ENCODE measurements at regions not wholly inside any gene's neighbourhood (a gene's known extent, or its start where the extent isn't known, plus 50 kb on each side); places are given as distances from the start of the nearest gene placed in this dataset.

DNA sequence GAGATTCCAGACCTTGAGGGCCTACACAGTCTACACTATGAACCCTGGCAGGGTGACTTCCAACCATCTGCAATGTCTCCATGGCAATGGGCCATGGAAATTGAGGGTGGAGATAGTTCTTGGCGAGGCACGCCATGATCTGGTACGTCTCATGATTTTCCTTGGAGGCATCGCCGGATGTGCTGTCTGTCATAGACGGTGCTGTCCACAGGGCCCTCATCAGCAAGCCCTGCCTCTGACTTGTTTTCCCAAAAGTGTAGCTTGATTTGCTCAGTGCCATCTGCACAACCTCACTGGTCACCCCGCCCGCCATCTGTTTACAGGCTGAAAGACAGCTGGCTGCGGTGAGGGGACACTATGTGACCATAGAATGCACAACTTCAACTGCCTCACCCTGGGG, 73.5 kb downstream of the BOD1 start:
- Histone ChIP-seq H4K91ac (ENCODE audit: low read depth, low read length, poor library complexity) (no peak overlapping the region), H2BK5ac (ENCODE audit: low read length) (no peak overlapping the region), H3K9ac (ENCODE audit: low read depth, low read length, poor library complexity) (no peak overlapping the region), H2BK12ac (ENCODE audit: low read length) (no peak overlapping the region), H4K8ac (ENCODE audit: low read depth, low read length) (no peak overlapping the region), H3K9me3 (replicated peaks in 1 of 2; ENCODE audit: control insufficient read depth in 2 of 2, insufficient read depth in 1 of 2, low read depth in 1 of 2, low read length in 2 of 2) (no peaks in the 10 kb centered on the region), H3K18ac (ENCODE audit: low read length) (peak overlapping the region; percentile 70), H2AK5ac (ENCODE audit: low read depth, low read length) (peak overlapping the region; percentile 6), H2BK120ac (ENCODE audit: low read depth, low read length) (no peak overlapping the region), H3K4me2 (ENCODE audit: insufficient read depth, low read length, poor library complexity, severe bottlenecking) (no peak overlapping the region), H3K4me1 (ENCODE audit: control insufficient read depth in 2 of 2, insufficient read depth in 1 of 2, low read depth in 1 of 2, low read length in 2 of 2) (peaks cover 0 to 7% of the 10 kb centered on the region in 2 donors), H3K14ac (ENCODE audit: low read length) (no peak overlapping the region), H3K27me3 (ENCODE audit: control insufficient read depth in 3 of 3, insufficient read depth in 3 of 3, low read depth in 1 of 3, low read length in 3 of 3) (no peaks in the 10 kb centered on the region), H3K4me3 (ENCODE audit: low read length in 2 of 2) (no peak overlapping the region), H3K27ac (replicated peaks; ENCODE audit: low read length) (no peak overlapping the region), H2BK15ac (ENCODE audit: low read length) (no peak overlapping the region), H3K23ac (ENCODE audit: low read depth, low read length, poor library complexity) (no peak overlapping the region), H2AFZ (ENCODE audit: low read length) (no peak overlapping the region), H3K36me3 (replicated peaks in 1 of 2; ENCODE audit: control insufficient read depth in 2 of 2, insufficient read depth in 2 of 2, low read length in 2 of 2) (no peaks in the 10 kb centered on the region), H3K79me1 (ENCODE audit: low read depth, low read length) (no peaks in the 10 kb centered on the region), H3K4ac (ENCODE audit: low read length) (no peak overlapping the region)
- DNase-seq (ENCODE audit: low spot score), result no peak
- WGBS, 2 donors (ENCODE audit: extremely low coverage in 2 of 2, insufficient read length in 2 of 2, insufficient replicate concordance in 1 of 2), result no CpG with 5 or more reads among the region's 9 CpGs

DNA sequence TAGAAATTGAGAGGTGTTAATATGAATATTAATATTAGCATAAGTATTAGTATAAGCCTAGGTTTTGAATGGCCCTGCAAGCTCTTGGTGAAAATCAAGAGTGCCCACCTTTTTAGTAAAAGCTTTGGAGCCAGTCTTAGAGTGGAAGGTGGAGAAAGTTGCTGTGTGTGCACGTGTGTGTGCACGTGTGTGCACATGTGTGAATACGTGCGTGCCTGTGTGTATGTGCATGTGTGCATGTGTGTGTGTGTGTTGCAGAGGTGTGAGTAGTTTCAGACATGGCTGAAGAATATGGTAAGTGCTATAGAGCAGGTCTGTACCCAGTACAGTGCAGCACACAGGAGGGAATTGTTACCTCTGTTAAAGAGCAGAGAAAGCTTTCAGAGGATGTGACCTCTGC, 74.3 kb downstream of the BOD1 start:
- H3K9me3 ChIP-seq (replicated peaks in 1 of 2; ENCODE audit: control insufficient read depth in 2 of 2, insufficient read depth in 1 of 2, low read depth in 1 of 2, low read length in 2 of 2), result no peaks in the 10 kb centered on the region
- H3K18ac ChIP-seq (ENCODE audit: low read length), result no peak overlapping the region
- H4K8ac ChIP-seq (ENCODE audit: low read depth, low read length), result no peak overlapping the region
- H3K27ac ChIP-seq (replicated peaks; ENCODE audit: low read length), result no peak overlapping the region
- no peak overlapping the region for H2BK15ac ChIP-seq (ENCODE audit: low read length)
- no peak overlapping the region for H2BK5ac ChIP-seq (ENCODE audit: low read length)
- H3K9ac ChIP-seq (ENCODE audit: low read depth, low read length, poor library complexity), result no peak overlapping the region
- no peak overlapping the region for H3K4ac ChIP-seq (ENCODE audit: low read length)
- H2BK120ac ChIP-seq (ENCODE audit: low read depth, low read length), result no peak overlapping the region
- DNase-seq (ENCODE audit: low spot score), result no peak
- H2AFZ ChIP-seq (ENCODE audit: low read length), result no peak overlapping the region
- H2BK12ac ChIP-seq (ENCODE audit: low read length), result no peak overlapping the region
- no CpG with 5 or more reads among the region's 4 CpGs for WGBS, 2 donors (ENCODE audit: extremely low coverage in 2 of 2, insufficient read length in 2 of 2, insufficient replicate concordance in 1 of 2)
- no peak overlapping the region for H3K4me2 ChIP-seq (ENCODE audit: insufficient read depth, low read length, poor library complexity, severe bottlenecking)
- no peak overlapping the region for H4K91ac ChIP-seq (ENCODE audit: low read depth, low read length, poor library complexity)
- no peaks in the 10 kb centered on the region for H3K27me3 ChIP-seq (ENCODE audit: control insufficient read depth in 3 of 3, insufficient read depth in 3 of 3, low read depth in 1 of 3, low read length in 3 of 3)
- no peak overlapping the region for H3K14ac ChIP-seq (ENCODE audit: low read length)
- H3K36me3 ChIP-seq (replicated peaks in 1 of 2; ENCODE audit: control insufficient read depth in 2 of 2, insufficient read depth in 2 of 2, low read length in 2 of 2), result no peaks in the 10 kb centered on the region
- no peaks in the 10 kb centered on the region for H3K79me1 ChIP-seq (ENCODE audit: low read depth, low read length)
- H3K4me1 ChIP-seq (ENCODE audit: control insufficient read depth in 2 of 2, insufficient read depth in 1 of 2, low read depth in 1 of 2, low read length in 2 of 2), result peaks cover 0 to 7% of the 10 kb centered on the region in 2 donors
- no peak overlapping the region for H3K23ac ChIP-seq (ENCODE audit: low read depth, low read length, poor library complexity)
- no peak overlapping the region for H2AK5ac ChIP-seq (ENCODE audit: low read depth, low read length)
- H3K4me3 ChIP-seq (ENCODE audit: low read length in 2 of 2), result no peak overlapping the region

DNA sequence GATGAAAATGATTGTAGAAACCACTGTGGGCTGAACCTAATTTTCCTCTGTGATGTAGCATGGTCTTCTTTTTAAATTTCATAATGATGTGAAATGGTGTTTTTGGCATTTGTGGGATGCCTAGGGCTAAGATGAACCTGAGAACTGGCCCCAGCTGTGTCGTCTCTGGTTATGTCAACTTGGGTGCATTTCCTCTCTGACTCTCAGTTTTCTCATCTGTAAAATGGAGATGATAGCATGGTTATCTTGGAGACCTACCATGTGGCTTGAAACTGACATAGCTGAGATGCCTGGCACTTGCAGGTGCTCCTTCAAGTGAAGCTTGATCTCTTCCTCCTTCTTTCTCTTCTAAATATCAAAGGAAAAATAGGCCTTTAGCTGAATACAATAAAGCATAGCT, 77.8 kb downstream of the BOD1 start:
- no peak for DNase-seq (ENCODE audit: low spot score)
- H4K8ac ChIP-seq (ENCODE audit: low read depth, low read length), result no peak overlapping the region
- no peaks in the 10 kb centered on the region for H3K79me1 ChIP-seq (ENCODE audit: low read depth, low read length)
- H2AK5ac ChIP-seq (ENCODE audit: low read depth, low read length), result no peak overlapping the region
- H2BK15ac ChIP-seq (ENCODE audit: low read length), result no peak overlapping the region
- no peak overlapping the region for H3K27ac ChIP-seq (replicated peaks; ENCODE audit: low read length)
- no peak overlapping the region for H3K4me2 ChIP-seq (ENCODE audit: insufficient read depth, low read length, poor library complexity, severe bottlenecking)
- H3K9me3 ChIP-seq (replicated peaks in 1 of 2; ENCODE audit: control insufficient read depth in 2 of 2, insufficient read depth in 1 of 2, low read depth in 1 of 2, low read length in 2 of 2), result peaks cover 0 to 2% of the 10 kb centered on the region in 2 donors
- no peak overlapping the region for H2BK5ac ChIP-seq (ENCODE audit: low read length)
- no peak overlapping the region for H2AFZ ChIP-seq (ENCODE audit: low read length)
- H3K18ac ChIP-seq (ENCODE audit: low read length), result no peak overlapping the region
- H3K4me1 ChIP-seq (ENCODE audit: control insufficient read depth in 2 of 2, insufficient read depth in 1 of 2, low read depth in 1 of 2, low read length in 2 of 2), result peaks cover 0 to 3% of the 10 kb centered on the region in 2 donors
- WGBS, 2 donors (ENCODE audit: extremely low coverage in 2 of 2, insufficient read length in 2 of 2, insufficient replicate concordance in 1 of 2), result no CpG with 5 or more reads among the region's 1 CpG
- no peak overlapping the region for H3K4me3 ChIP-seq (ENCODE audit: low read length in 2 of 2)
- H2BK120ac ChIP-seq (ENCODE audit: low read depth, low read length), result no peak overlapping the region
- H3K4ac ChIP-seq (ENCODE audit: low read length), result no peak overlapping the region
- H3K23ac ChIP-seq (ENCODE audit: low read depth, low read length, poor library complexity), result no peak overlapping the region
- no peaks in the 10 kb centered on the region for H3K36me3 ChIP-seq (replicated peaks in 1 of 2; ENCODE audit: control insufficient read depth in 2 of 2, insufficient read depth in 2 of 2, low read length in 2 of 2)
- H2BK12ac ChIP-seq (ENCODE audit: low read length), result no peak overlapping the region
- no peaks in the 10 kb centered on the region for H3K27me3 ChIP-seq (ENCODE audit: control insufficient read depth in 3 of 3, insufficient read depth in 3 of 3, low read depth in 1 of 3, low read length in 3 of 3)
- H3K14ac ChIP-seq (ENCODE audit: low read length), result no peak overlapping the region
- H4K91ac ChIP-seq (ENCODE audit: low read depth, low read length, poor library complexity), result no peak overlapping the region
- H3K9ac ChIP-seq (ENCODE audit: low read depth, low read length, poor library complexity), result no peak overlapping the region

DNA sequence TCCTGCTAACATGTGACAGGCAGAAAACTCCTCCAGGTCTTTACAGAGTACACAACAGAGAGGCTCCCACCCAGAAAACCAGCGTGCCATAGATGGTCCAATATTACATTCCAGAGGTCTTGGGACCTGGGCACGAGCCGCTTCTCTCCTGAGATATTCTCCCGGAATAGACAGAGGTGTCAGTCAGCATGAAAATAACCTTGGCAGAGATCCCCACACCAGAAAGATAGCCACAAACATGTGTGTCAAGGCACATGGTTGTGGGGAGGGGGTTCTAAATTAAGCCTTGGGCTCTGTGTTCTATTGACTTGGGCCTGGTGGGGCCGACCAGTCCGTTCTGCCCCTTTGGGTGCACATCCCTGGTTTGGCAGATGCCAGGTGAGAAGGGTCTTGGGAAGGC, 78.4 kb downstream of the BOD1 start:
- no peaks in the 10 kb centered on the region for H3K79me1 ChIP-seq (ENCODE audit: low read depth, low read length)
- no peak overlapping the region for H4K8ac ChIP-seq (ENCODE audit: low read depth, low read length)
- no CpG with 5 or more reads among the region's 6 CpGs for WGBS, 2 donors (ENCODE audit: extremely low coverage in 2 of 2, insufficient read length in 2 of 2, insufficient replicate concordance in 1 of 2)
- no peak overlapping the region for H2AFZ ChIP-seq (ENCODE audit: low read length)
- no peak overlapping the region for H4K91ac ChIP-seq (ENCODE audit: low read depth, low read length, poor library complexity)
- no peak overlapping the region for H3K27ac ChIP-seq (replicated peaks; ENCODE audit: low read length)
- H2BK120ac ChIP-seq (ENCODE audit: low read depth, low read length), result no peak overlapping the region
- H3K4me3 ChIP-seq (ENCODE audit: low read length in 2 of 2), result peak overlapping the region in 1 of 2 donors; percentile 44
- H3K23ac ChIP-seq (ENCODE audit: low read depth, low read length, poor library complexity), result no peak overlapping the region
- H3K4ac ChIP-seq (ENCODE audit: low read length), result no peak overlapping the region
- H3K4me2 ChIP-seq (ENCODE audit: insufficient read depth, low read length, poor library complexity, severe bottlenecking), result no peak overlapping the region
- no peaks in the 10 kb centered on the region for H3K36me3 ChIP-seq (replicated peaks in 1 of 2; ENCODE audit: control insufficient read depth in 2 of 2, insufficient read depth in 2 of 2, low read length in 2 of 2)
- peaks cover 0 to 2% (median 0%) of the 10 kb centered on the region in 3 experiments for H3K27me3 ChIP-seq (ENCODE audit: control insufficient read depth in 3 of 3, insufficient read depth in 3 of 3, low read depth in 1 of 3, low read length in 3 of 3)
- no peak overlapping the region for H2BK12ac ChIP-seq (ENCODE audit: low read length)
- H3K18ac ChIP-seq (ENCODE audit: low read length), result no peak overlapping the region
- H2BK15ac ChIP-seq (ENCODE audit: low read length), result no peak overlapping the region
- H3K9me3 ChIP-seq (replicated peaks in 1 of 2; ENCODE audit: control insufficient read depth in 2 of 2, insufficient read depth in 1 of 2, low read depth in 1 of 2, low read length in 2 of 2), result peaks cover 0 to 2% of the 10 kb centered on the region in 2 donors
- no peak for DNase-seq (ENCODE audit: low spot score)
- H3K14ac ChIP-seq (ENCODE audit: low read length), result no peak overlapping the region
- no peak overlapping the region for H2BK5ac ChIP-seq (ENCODE audit: low read length)
- H3K9ac ChIP-seq (ENCODE audit: low read depth, low read length, poor library complexity), result no peak overlapping the region
- H3K4me1 ChIP-seq (ENCODE audit: control insufficient read depth in 2 of 2, insufficient read depth in 1 of 2, low read depth in 1 of 2, low read length in 2 of 2), result peaks cover 0 to 2% of the 10 kb centered on the region in 2 donors
- no peak overlapping the region for H2AK5ac ChIP-seq (ENCODE audit: low read depth, low read length)

All from neuronal stem cell (in vitro differentiated cells).